Adrenal gland (tissue), 9 donors: ENCODE measurements at regions not wholly inside any gene's neighbourhood (a gene's known extent, or its start where the extent isn't known, plus 50 kb on each side); places are given as distances from the start of the nearest gene placed in this dataset.

Source experiments
- DNase-seq, 7 donors: peaks; one replicate each; pipeline ENCODE4 v3.0.0-alpha.2; 2019 to 2020
- H3K27ac ChIP-seq, 5 donors: fragments of 200-600 bp; sonication (generic) in 4 of 5; 1 replicate in 3 of 5; 2 replicates in 2 of 5; pipeline versions ENCODE4 v1.5.1 to v1.8.0; 2016 to 2020; ENCODE audit warnings: mild to moderate bottlenecking in 1 of 5
- H3K27me3 ChIP-seq: fragments of 200-600 bp; 2 replicates; pipeline ENCODE4 v1.8.0; 2021
- H3K36me3 ChIP-seq, 2 donors: fragments of 200-600 bp; replicated peaks in 1 of 2; 1 replicate in 1 of 2; 2 replicates in 1 of 2; pipeline versions ENCODE4 v1.5.1 to v1.8.0; 2018 to 2022
- H3K4me1 ChIP-seq, 2 donors: fragments of 200-600 bp; replicated peaks in 1 of 2; 1 replicate in 1 of 2; 2 replicates in 1 of 2; pipeline versions ENCODE4 v1.5.1 to v1.8.0; 2018 to 2021
- H3K4me3 ChIP-seq, 4 donors: fragments of 200-600 bp; sonication (generic) in 3 of 4; one replicate each; pipeline ENCODE4 v1.5.1; 2016 to 2018
- H3K9me3 ChIP-seq, 3 donors: fragments of 200-600 bp; sonication (generic) in 1 of 3; replicated peaks in 1 of 3; 1 replicate in 2 of 3; 2 replicates in 1 of 3; pipeline versions ENCODE4 v1.5.1 to v1.8.0; 2016 to 2021
- CTCF ChIP-seq, 6 experiments: fragments of 450-650 bp in 4 of 6; fragments of 200-600 bp in 2 of 6; sonication (generic) in 1 of 6; IDR thresholded peaks; 1 replicate in 5 of 6; 2 replicates in 1 of 6; pipeline versions ENCODE4 v1.5.1 to v1.8.0; 2016 to 2021; ENCODE audit warnings: antibody characterized with exemption in 6 of 6, mild to moderate bottlenecking in 2 of 6, moderate library complexity in 1 of 6
- POLR2A ChIP-seq, 2 donors: fragments of 450-650 bp; IDR thresholded peaks; one replicate each; pipeline ENCODE4 v1.6.1; 2017; ENCODE audit warnings: antibody characterized with exemption in 2 of 2, mild to moderate bottlenecking in 2 of 2, moderate library complexity in 1 of 2
- WGBS, 4 donors: extraction: QIAGEN DNeasy Blood & Tissue Kit in 2 of 4; methylation state at CpG; one replicate each; pipeline versions ENCODE4 v1.1.5 to v1.1.7; 2013 to 2017; 5-methylcytosine and 5-hydroxymethylcytosine counted together
- intact Hi-C, 2 donors: fragments of 100-400 bp; cut with DNase I; formaldehyde crosslinking; loops; one replicate each; pipeline versions ENCODE4 v1.14.1 to v1.15.0; 2022 to 2023
- donor health status: healthy with polysubstance abuse.
- donor health status: Bipolar disorder and iron deficiency.
- donor health status: DM: yes; HTN: yes; CAD: no.
- donor health status: DM: no; HTN: no; CAD: no.
- donor health status: DM: no; HTN: no; CAD: no.

- WGBS, 4 donors = 85 to 88% (median 86%) methylated on average over 7 of the region's 7 CpGs
- TF ChIP-seq POLR2A (IDR thresholded peaks at IDR 0.05) = no peak
- TF ChIP-seq CTCF (IDR thresholded peaks at IDR 0.05) = no peak
These were observed 83.2 kb upstream of the RAP2B start for GRCh38 chr3:153078826-153079225.

GRCh38 chr3:153079386-153079785 lies 82.6 kb upstream of the RAP2B start:
- Histone ChIP-seq H3K4me3 (no peak overlapping the region), H3K36me3 (no peaks in the 10 kb centered on the region), H3K27ac (no peak overlapping the region), H3K27me3 (no peaks in the 10 kb centered on the region), H3K9me3 (no peaks in the 10 kb centered on the region), H3K4me1 (no peaks in the 10 kb centered on the region)
- DNase-seq = no peak
- TF ChIP-seq POLR2A (IDR thresholded peaks at IDR 0.05) (no peak), CTCF (IDR thresholded peaks at IDR 0.05) (no peak)
- intact Hi-C loops = no loop called here

More at GRCh38 chr3:153078826-153079225, 83.2 kb upstream of the RAP2B start:
- no peak overlapping the region for H3K4me3 ChIP-seq
- H3K9me3 ChIP-seq = no peaks in the 10 kb centered on the region
- no peaks in the 10 kb centered on the region for H3K36me3 ChIP-seq
- no peak for DNase-seq
- intact Hi-C loops = no loop called here
- no peak overlapping the region for H3K27ac ChIP-seq
- no peaks in the 10 kb centered on the region for H3K4me1 ChIP-seq
- no peaks in the 10 kb centered on the region for H3K27me3 ChIP-seq

- Histone ChIP-seq H3K4me1 (no peaks in the 10 kb centered on the region), H3K27me3 (no peaks in the 10 kb centered on the region), H3K9me3 (no peaks in the 10 kb centered on the region), H3K27ac (no peak overlapping the region), H3K36me3 (no peaks in the 10 kb centered on the region), H3K4me3 (no peak overlapping the region)
- no peak for DNase-seq
- intact Hi-C loops = no loop called here
- TF ChIP-seq CTCF (IDR thresholded peaks at IDR 0.05) (no peak), POLR2A (IDR thresholded peaks at IDR 0.05) (no peak)
- 48 to 83% (median 75%) methylated on average over 3 of the region's 3 CpGs for whole genome bisulfite sequencing, 4 donors
These were observed 81.2 kb upstream of the RAP2B start for GRCh38 chr3:153080778-153081240.

GRCh38 chr3:153084431-153084830 lies 77.6 kb upstream of the RAP2B start:
- Histone ChIP-seq H3K9me3 (no peaks in the 10 kb centered on the region), H3K4me3 (no peak overlapping the region), H3K36me3 (no peaks in the 10 kb centered on the region), H3K27ac (no peak overlapping the region), H3K27me3 (no peaks in the 10 kb centered on the region), H3K4me1 (no peaks in the 10 kb centered on the region)
- intact Hi-C loops = no loop called here
- DNase-seq = no peak
- no peak for TF ChIP-seq POLR2A (IDR thresholded peaks at IDR 0.05)
- TF ChIP-seq CTCF (IDR thresholded peaks at IDR 0.05) = no peak
- 67 to 81% (median 79%) methylated on average over 3 of the region's 3 CpGs for WGBS, 4 donors
